Activated B cell treated with CpG ODN at 0.5 μM for 24 hours (primary cell): ENCODE measurements at regions not wholly inside any gene's neighbourhood (a gene's known extent, or its start where the extent isn't known, plus 50 kb on each side); places are given as distances from the start of the nearest gene placed in this dataset.

ENCODE experiments used
- ATAC-seq: fragments of 200-7000 bp; cut with Tn5 transposase; one replicate; pipeline ENCODE4 v1.10.0; 2021; ENCODE audit warnings: low read depth, mild to moderate bottlenecking, moderate library complexity
- CTCF ChIA-PET: fragments of 350-600 bp; sonication (Branson Sonifier 250); formaldehyde crosslinking; loops from one replicate; lab custom pipeline; 2021; ENCODE audit warnings: antibody characterized with exemption; lab: Charles Lee
- POLR2A ChIA-PET: fragments of 350-600 bp; sonication (Branson Sonifier 250); formaldehyde crosslinking; loops from one replicate; lab custom pipeline; 2021; ENCODE audit warnings: antibody characterized with exemption; lab: Charles Lee
- DNase-seq: peaks from one replicate; pipeline ENCODE4 v3.0.0; 2022
- H3K27ac Mint-ChIP-seq: one replicate; pipeline ENCODE4 v1.8.0; 2020; ENCODE audit warnings: mixed read lengths
- H3K27me3 Mint-ChIP-seq: one replicate; pipeline ENCODE4 v1.8.0; 2021; ENCODE audit warnings: mixed read lengths
- H3K36me3 Mint-ChIP-seq: one replicate; pipeline ENCODE4 v1.8.0; 2021; ENCODE audit warnings: low read depth, mixed read lengths
- H3K4me1 Mint-ChIP-seq: one replicate; pipeline ENCODE4 v1.8.0; 2021; ENCODE audit warnings: mixed read lengths
- H3K4me3 Mint-ChIP-seq: one replicate; pipeline ENCODE4 v1.8.0; 2020; ENCODE audit warnings: mild to moderate bottlenecking, mixed read lengths
- H3K9me3 Mint-ChIP-seq: one replicate; pipeline ENCODE4 v1.8.0; 2020; ENCODE audit warnings: mixed read lengths
- CTCF ChIP-seq: fragments of 200-600 bp; IDR thresholded peaks from one replicate; pipeline ENCODE4 v1.8.0; 2022; ENCODE audit warnings: antibody characterized with exemption, mild to moderate bottlenecking
- intact Hi-C: fragments of 100-400 bp; cut with micrococcal nuclease; formaldehyde crosslinking; loops from one replicate; pipeline ENCODE4 v1.15.1; 2024

GRCh38 chr3:30302027-30302426 lies 304.4 kb upstream of the TGFBR2 start:
- Mint-ChIP-seq H3K9me3 (peaks cover 12% of the 10 kb centered on the region), H3K4me3 (no peak overlapping the region), H3K27me3 (peaks cover 3% of the 10 kb centered on the region), H3K4me1 (no peaks in the 10 kb centered on the region), H3K36me3 (no peaks in the 10 kb centered on the region), H3K27ac (no peak overlapping the region)
- intact Hi-C loops = no loop called here
- ATAC-seq (no peak), DNase-seq (no peak)
- TF ChIP-seq CTCF = no peak
- CTCF ChIA-PET = interaction anchor here (0.7 kb wide), 1 partner anchor 327 kb away, joined by 3 read pairs; no protein-coding TSS in a partner anchor
- POLR2A ChIA-PET = no interaction called here

- ATAC-seq (no peak), DNase-seq (no peak)
- no peaks in the 10 kb centered on the region for H3K4me1 Mint-ChIP-seq
- H3K27ac Mint-ChIP-seq = no peak overlapping the region
- intact Hi-C loops = no loop called here
- no peak for TF ChIP-seq CTCF
- peaks cover 3% of the 10 kb centered on the region for H3K27me3 Mint-ChIP-seq
- peaks cover 12% of the 10 kb centered on the region for H3K9me3 Mint-ChIP-seq
- H3K36me3 Mint-ChIP-seq = no peaks in the 10 kb centered on the region
- ChIA-PET CTCF (no interaction called here), POLR2A (no interaction called here)
- no peak overlapping the region for H3K4me3 Mint-ChIP-seq
Observed at GRCh38 chr3:30303770-30304169, 302.6 kb upstream of the TGFBR2 start.

- CTCF ChIA-PET = no interaction called here
- intact Hi-C loops = no loop called here
Observed at GRCh38 chr3:30305021-30305420, 301.4 kb upstream of the TGFBR2 start.

DNA sequence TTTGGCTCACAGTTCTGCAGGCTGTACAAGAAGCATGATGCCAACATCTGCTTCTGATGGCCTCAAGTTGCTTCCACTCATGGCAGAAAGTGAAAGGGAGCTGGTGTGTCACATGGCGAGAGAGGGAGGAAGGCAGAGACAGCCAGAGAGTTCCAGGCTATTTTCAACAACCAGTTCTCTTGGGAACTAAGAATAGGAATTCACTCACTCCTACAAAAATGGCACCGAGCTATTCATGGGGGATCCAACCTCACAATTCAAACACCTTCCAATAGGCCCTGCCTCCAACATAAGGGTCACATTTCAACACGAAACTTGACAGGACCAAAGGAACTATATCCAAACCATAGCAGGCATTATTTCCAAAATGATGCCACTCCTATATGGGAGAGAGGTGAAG lies 299.5 kb upstream of the TGFBR2 start:
- no peaks in the 10 kb centered on the region for H3K36me3 Mint-ChIP-seq
- intact Hi-C loops = no loop called here
- no peaks in the 10 kb centered on the region for H3K27me3 Mint-ChIP-seq
- peaks cover 2% of the 10 kb centered on the region for H3K4me1 Mint-ChIP-seq
- CTCF ChIA-PET = interaction anchor here (1.0 to 1.4 kb wide), 2 partner anchors 13 to 108 kb away, joined by 3 to 4 read pairs; no protein-coding TSS in a partner anchor
- no peak for ATAC-seq
- peaks cover 12% of the 10 kb centered on the region for H3K9me3 Mint-ChIP-seq
- H3K27ac Mint-ChIP-seq = no peak overlapping the region
- TF ChIP-seq CTCF = no peak
- POLR2A ChIA-PET = no interaction called here
- H3K4me3 Mint-ChIP-seq = no peak overlapping the region
- DNase-seq = no peak

More at GRCh38 chr3:30305021-30305420, 301.4 kb upstream of the TGFBR2 start:
- Mint-ChIP-seq H3K27ac (no peak overlapping the region), H3K27me3 (peaks cover 3% of the 10 kb centered on the region), H3K36me3 (no peaks in the 10 kb centered on the region), H3K9me3 (peaks cover 12% of the 10 kb centered on the region), H3K4me1 (no peaks in the 10 kb centered on the region), H3K4me3 (no peak overlapping the region)
- no peak for TF ChIP-seq CTCF
- DNase-seq (no peak), ATAC-seq (no peak)
- POLR2A ChIA-PET = no interaction called here

GRCh38 chr3:30307372-30307950 lies 298.9 kb upstream of the TGFBR2 start:
- DNase-seq (no peak), ATAC-seq (no peak)
- Mint-ChIP-seq H3K27me3 (no peaks in the 10 kb centered on the region), H3K9me3 (peaks cover 12% of the 10 kb centered on the region), H3K36me3 (no peaks in the 10 kb centered on the region), H3K4me3 (no peak overlapping the region), H3K4me1 (peaks cover 2% of the 10 kb centered on the region), H3K27ac (no peak overlapping the region)
- intact Hi-C loops = no loop called here
- ChIA-PET POLR2A (no interaction called here), CTCF (interaction anchor here (1.4 kb wide), 1 partner anchor 12 kb away, joined by 4 read pairs; no protein-coding TSS in a partner anchor)
- TF ChIP-seq CTCF = no peak
